HUES6 (cell line): ENCODE measurements at regions not wholly inside any gene's neighbourhood (a gene's known extent, or its start where the extent isn't known, plus 50 kb on each side); places are given as distances from the start of the nearest gene placed in this dataset.

ENCODE experiments used
- H3K27ac ChIP-seq: 2 replicates; pipeline ENCODE4 v1.7.0; 2013; ENCODE audit warnings: low read depth, mild to moderate bottlenecking, low read length, inconsistent platforms
- H3K27me3 ChIP-seq: 2 replicates; pipeline ENCODE4 v1.6.1; 2013; ENCODE audit warnings: low read length; ENCODE audit not compliant: control insufficient read depth, insufficient read depth
- H3K36me3 ChIP-seq: 2 replicates; pipeline ENCODE4 v1.6.1; 2013; ENCODE audit warnings: low read length; ENCODE audit not compliant: control insufficient read depth, insufficient read depth
- H3K4me1 ChIP-seq: 2 replicates; pipeline ENCODE4 v1.6.1; 2013; ENCODE audit warnings: low read length; ENCODE audit not compliant: control insufficient read depth, insufficient read depth
- H3K4me3 ChIP-seq: 2 replicates; pipeline ENCODE4 v1.5.1; 2013; ENCODE audit warnings: low read depth, low read length
- H3K9ac ChIP-seq: one replicate; pipeline ENCODE4 v1.6.1; 2013; ENCODE audit warnings: mild to moderate bottlenecking, low read length
- H3K9me3 ChIP-seq: 2 replicates; pipeline ENCODE4 v1.6.1; 2013; ENCODE audit warnings: low read depth, low read length; ENCODE audit not compliant: control insufficient read depth, insufficient read depth

- peaks cover 14% of the 10 kb centered on the region; the same call in 1 of the 2 replicates for H3K27me3 ChIP-seq
These were observed 53.7 kb upstream of the SIRPG start for GRCh38 chr20:1711266-1711665.

GRCh38 chr20:1710484-1710883, 52.9 kb upstream of the SIRPG start:
- no peak overlapping the region for H3K9ac ChIP-seq
- no peaks in the 10 kb centered on the region for H3K4me1 ChIP-seq
- H3K4me3 ChIP-seq: no peak overlapping the region
- H3K27ac ChIP-seq: no peak overlapping the region
- no peaks in the 10 kb centered on the region for H3K9me3 ChIP-seq
- H3K36me3 ChIP-seq: no peaks in the 10 kb centered on the region
- peaks cover 14% of the 10 kb centered on the region; the same call in 1 of the 2 replicates for H3K27me3 ChIP-seq

More at GRCh38 chr20:1711266-1711665, 53.7 kb upstream of the SIRPG start:
- H3K4me3 ChIP-seq: no peak overlapping the region
- H3K4me1 ChIP-seq: no peaks in the 10 kb centered on the region
- H3K9ac ChIP-seq: no peak overlapping the region
- no peaks in the 10 kb centered on the region for H3K9me3 ChIP-seq
- H3K27ac ChIP-seq: no peak overlapping the region
- no peaks in the 10 kb centered on the region for H3K36me3 ChIP-seq

- no peaks in the 10 kb centered on the region for H3K36me3 ChIP-seq
- H3K27me3 ChIP-seq: peaks cover 14% of the 10 kb centered on the region; the same call in 1 of the 2 replicates
- H3K27ac ChIP-seq: no peak overlapping the region
- no peaks in the 10 kb centered on the region for H3K4me1 ChIP-seq
- no peak overlapping the region for H3K4me3 ChIP-seq
- H3K9me3 ChIP-seq: no peaks in the 10 kb centered on the region
- H3K9ac ChIP-seq: no peak overlapping the region
These were observed 50.2 kb upstream of the SIRPG start for GRCh38 chr20:1707588-1708449.
